H54 (cell line): ENCODE measurements at regions not wholly inside any gene's neighbourhood (a gene's known extent, or its start where the extent isn't known, plus 50 kb on each side); places are given as distances from the start of the nearest gene placed in this dataset.
"Not testable (repeated sequence)": the region's sequence is repeated elsewhere in the genome, so short reads cannot be mapped to it uniquely, and the experiment has no call there.

ENCODE experiments used
- DNase-seq: peaks from one replicate; pipeline ENCODE4 v3.0.0; 2011; ENCODE audit warnings: low spot score, mixed read lengths; ENCODE audit not compliant: insufficient read length
- FAIRE-seq: peaks from 3 replicates; lab custom pipeline; 2011; peaks lifted over from hg19 to GRCh38; lab: Jason Lieb, UNC
- POLR2A ChIP-seq: IDR thresholded peaks from 2 replicates; pipeline ENCODE4 v1.6.1; 2011; ENCODE audit warnings: low read depth, mild to moderate bottlenecking, low read length

GRCh38 chr5:158209219-158209908 lies 350.4 kb upstream of the CLINT1 start:
- no peak for FAIRE-seq
- TF ChIP-seq POLR2A = no peak
- DNase-seq = no peak

GRCh38 chr5:158207733-158208132 lies 348.8 kb upstream of the CLINT1 start:
- FAIRE-seq (no peak), DNase-seq (no peak)
- TF ChIP-seq POLR2A = no peak

GRCh38 chr5:158205992-158206391 lies 347.0 kb upstream of the CLINT1 start:
- TF ChIP-seq POLR2A = no peak
- FAIRE-seq (no peak), DNase-seq (no peak)

GRCh38 chr5:158203261-158203660 lies 344.3 kb upstream of the CLINT1 start:
- no peak for TF ChIP-seq POLR2A

GRCh38 chr5:158202801-158203200 lies 343.9 kb upstream of the CLINT1 start:
- no peak for TF ChIP-seq POLR2A
- DNase-seq (no peak), FAIRE-seq (no peak)

More at GRCh38 chr5:158203261-158203660, 344.3 kb upstream of the CLINT1 start:
- no peak for FAIRE-seq
- no peak for DNase-seq

GRCh38 chr5:158200619-158201018 lies 341.7 kb upstream of the CLINT1 start:
- FAIRE-seq = no peak
- no peak for DNase-seq
- TF ChIP-seq POLR2A = no peak

- DNase-seq (no peak), FAIRE-seq (no peak)
- no peak for TF ChIP-seq POLR2A
These were observed 339.7 kb upstream of the CLINT1 start for GRCh38 chr5:158198636-158199035.

GRCh38 chr5:158195416-158196210 lies 336.7 kb upstream of the CLINT1 start:
- DNase-seq (no peak), FAIRE-seq (no peak)
- TF ChIP-seq POLR2A = no peak

GRCh38 chr5:158194561-158194976 lies 335.6 kb upstream of the CLINT1 start:
- no peak for DNase-seq
- FAIRE-seq = no peak
- no peak for TF ChIP-seq POLR2A

GRCh38 chr5:158193395-158193794 lies 334.4 kb upstream of the CLINT1 start:
- FAIRE-seq = not testable (repeated sequence)

GRCh38 chr5:158180407-158180806 lies 321.5 kb upstream of the CLINT1 start:
- FAIRE-seq (no peak), DNase-seq (no peak)
- no peak for TF ChIP-seq POLR2A

More at GRCh38 chr5:158193395-158193794, 334.4 kb upstream of the CLINT1 start:
- not testable (repeated sequence) for DNase-seq

- FAIRE-seq (no peak), DNase-seq (no peak)
- no peak for TF ChIP-seq POLR2A
These were observed 320.3 kb upstream of the CLINT1 start for GRCh38 chr5:158179271-158179670.

- FAIRE-seq (no peak), DNase-seq (no peak)
- no peak for TF ChIP-seq POLR2A
These were observed 319.6 kb upstream of the CLINT1 start for GRCh38 chr5:158178535-158178934.

- no peak for FAIRE-seq
- no peak for DNase-seq
- TF ChIP-seq POLR2A = no peak
These were observed 318.2 kb upstream of the CLINT1 start for GRCh38 chr5:158177146-158177545.
